ENCODE measurements at regions not wholly inside any gene's neighbourhood (a gene's known extent, or its start where the extent isn't known, plus 50 kb on each side); places are given as distances from the start of the nearest gene placed in this dataset.

GRCh38 chr7:27395626-27396025 is 153.0 kb downstream of the EVX1 start:
- TF ChIP-seq CTCF (IDR thresholded peaks at IDR 0.05; ENCODE audit: low read length) (no peak), EZH2phosphoT487 (IDR thresholded peaks at IDR 0.05; ENCODE audit: low read length) (no peak), EZH2 (optimal IDR thresholded peaks at IDR 0.05; ENCODE audit: low read depth, low read length) (no peak)

Data from MM.1S (cell line).